ENCODE measurements at regions not wholly inside any gene's neighbourhood (a gene's known extent, or its start where the extent isn't known, plus 50 kb on each side); places are given as distances from the start of the nearest gene placed in this dataset.

GRCh38 chr20:43825581-43825980, 89.1 kb upstream of the TOX2 start:
- TF ChIP-seq CTCF (IDR thresholded peaks at IDR 0.05), result no peak
- TF ChIP-seq POLR2A (IDR thresholded peaks at IDR 0.05), result no peak

Measured in heart left ventricle (tissue), 13 donors.